ENCODE measurements at regions not wholly inside any gene's neighbourhood (a gene's known extent, or its start where the extent isn't known, plus 50 kb on each side); places are given as distances from the start of the nearest gene placed in this dataset.

GRCh38 chr20:1764136-1765033 is 106.8 kb upstream of the SIRPG start:
- Mint-ChIP-seq H3K4me1 (ENCODE audit: unreplicated experiment) (no peaks in the 10 kb centered on the region), H3K27ac (ENCODE audit: unreplicated experiment) (no peak overlapping the region), H3K9me3 (ENCODE audit: unreplicated experiment) (no peaks in the 10 kb centered on the region), H3K4me3 (ENCODE audit: unreplicated experiment) (no peak overlapping the region), H3K36me3 (ENCODE audit: low read depth, unreplicated experiment) (no peaks in the 10 kb centered on the region), H3K27me3 (ENCODE audit: unreplicated experiment) (peaks cover under 1% of the 10 kb centered on the region)
- DNase-seq (ENCODE audit: low spot score), result peak; percentile 75
- peak; percentile 70 for TF ChIP-seq CTCF (IDR thresholded peaks at IDR 0.05; ENCODE audit: unreplicated experiment)

DNA sequence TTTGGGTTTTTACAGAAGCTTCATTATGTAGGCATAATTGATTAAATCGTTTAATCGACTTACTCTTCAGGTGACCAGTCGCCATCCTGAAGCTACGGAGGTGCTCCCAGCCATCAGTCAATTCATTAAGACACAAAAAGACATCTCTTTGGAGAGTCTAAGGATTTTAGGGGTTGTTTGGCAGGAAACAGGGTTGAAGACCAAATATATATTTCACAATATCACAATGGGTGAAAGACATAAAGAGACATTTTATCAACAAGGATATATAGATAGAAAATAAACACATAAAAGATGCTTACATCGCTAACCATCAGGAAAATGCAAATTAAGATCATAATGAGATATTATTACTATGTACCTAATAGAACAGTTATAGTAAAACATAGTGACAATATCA is 104.0 kb upstream of the SIRPG start:
- TF ChIP-seq CTCF (IDR thresholded peaks at IDR 0.05; ENCODE audit: unreplicated experiment), result no peak
- Mint-ChIP-seq H3K27ac (ENCODE audit: unreplicated experiment) (no peak overlapping the region), H3K9me3 (ENCODE audit: unreplicated experiment) (no peaks in the 10 kb centered on the region), H3K4me1 (ENCODE audit: unreplicated experiment) (peaks cover 5% of the 10 kb centered on the region), H3K4me3 (ENCODE audit: unreplicated experiment) (no peak overlapping the region), H3K27me3 (ENCODE audit: unreplicated experiment) (no peaks in the 10 kb centered on the region), H3K36me3 (ENCODE audit: low read depth, unreplicated experiment) (no peaks in the 10 kb centered on the region)
- no peak for DNase-seq (ENCODE audit: low spot score)

DNA sequence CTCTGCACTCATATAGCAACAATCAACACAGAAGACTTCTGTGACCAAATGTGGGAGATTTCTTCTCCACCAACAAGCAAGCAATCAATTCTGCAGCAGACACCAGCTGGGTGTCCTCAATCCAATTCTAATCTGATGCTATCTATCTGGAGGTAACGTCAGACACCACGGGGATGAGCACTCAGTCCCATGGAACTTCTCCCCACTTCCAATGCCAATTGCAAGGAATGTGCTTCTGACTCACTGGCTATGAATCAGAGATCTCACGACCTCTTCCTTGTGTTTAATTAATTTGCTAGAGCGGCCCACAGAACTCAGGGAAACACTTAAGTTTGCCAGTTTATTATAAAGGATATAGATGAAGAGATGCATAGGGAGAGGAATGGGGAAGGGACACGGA is 103.5 kb upstream of the SIRPG start:
- Mint-ChIP-seq H3K9me3 (ENCODE audit: unreplicated experiment) (no peaks in the 10 kb centered on the region), H3K36me3 (ENCODE audit: low read depth, unreplicated experiment) (no peaks in the 10 kb centered on the region), H3K27me3 (ENCODE audit: unreplicated experiment) (no peaks in the 10 kb centered on the region), H3K27ac (ENCODE audit: unreplicated experiment) (no peak overlapping the region), H3K4me1 (ENCODE audit: unreplicated experiment) (peaks cover 5% of the 10 kb centered on the region), H3K4me3 (ENCODE audit: unreplicated experiment) (no peak overlapping the region)
- TF ChIP-seq CTCF (IDR thresholded peaks at IDR 0.05; ENCODE audit: unreplicated experiment), result no peak
- no peak for DNase-seq (ENCODE audit: low spot score)

DNA sequence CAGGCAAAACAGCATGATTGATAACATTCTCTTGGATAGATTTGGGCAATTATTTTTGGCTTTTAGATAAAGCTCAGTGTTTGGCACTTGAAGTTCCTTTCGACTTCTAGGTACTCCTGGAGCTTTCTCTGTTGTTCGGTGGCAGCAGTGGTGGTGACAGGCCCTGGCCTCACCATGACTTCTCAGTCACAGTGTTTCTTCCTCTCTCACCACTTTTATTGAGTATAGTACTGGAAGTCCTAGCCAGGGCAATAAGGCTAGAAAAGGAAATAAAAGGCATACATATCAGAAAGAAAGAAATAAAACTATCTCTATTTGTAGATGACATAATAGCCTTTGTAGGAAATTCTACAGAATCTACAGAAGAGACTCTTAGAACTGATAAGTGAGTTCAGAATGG is 101.2 kb upstream of the SIRPG start:
- no peak for TF ChIP-seq CTCF (IDR thresholded peaks at IDR 0.05; ENCODE audit: unreplicated experiment)
- Mint-ChIP-seq H3K4me3 (ENCODE audit: unreplicated experiment) (no peak overlapping the region), H3K9me3 (ENCODE audit: unreplicated experiment) (no peaks in the 10 kb centered on the region), H3K27ac (ENCODE audit: unreplicated experiment) (no peak overlapping the region), H3K27me3 (ENCODE audit: unreplicated experiment) (no peaks in the 10 kb centered on the region), H3K4me1 (ENCODE audit: unreplicated experiment) (peaks cover 5% of the 10 kb centered on the region), H3K36me3 (ENCODE audit: low read depth, unreplicated experiment) (no peaks in the 10 kb centered on the region)
- DNase-seq (ENCODE audit: low spot score), result no peak

All from endothelial cell (in vitro differentiated cells).